NCI-H1436 treated with DMSO at 0.1 percent for 48 hours (cell line): ENCODE measurements at regions not wholly inside any gene's neighbourhood (a gene's known extent, or its start where the extent isn't known, plus 50 kb on each side); places are given as distances from the start of the nearest gene placed in this dataset.
"Not testable (repeated sequence)": the region's sequence is repeated elsewhere in the genome, so short reads cannot be mapped to it uniquely, and the experiment has no call there.

Experiments
- DNase-seq: peaks from one replicate; lab custom pipeline; 2025; lab: John Stamatoyannopoulos, UW

DNA sequence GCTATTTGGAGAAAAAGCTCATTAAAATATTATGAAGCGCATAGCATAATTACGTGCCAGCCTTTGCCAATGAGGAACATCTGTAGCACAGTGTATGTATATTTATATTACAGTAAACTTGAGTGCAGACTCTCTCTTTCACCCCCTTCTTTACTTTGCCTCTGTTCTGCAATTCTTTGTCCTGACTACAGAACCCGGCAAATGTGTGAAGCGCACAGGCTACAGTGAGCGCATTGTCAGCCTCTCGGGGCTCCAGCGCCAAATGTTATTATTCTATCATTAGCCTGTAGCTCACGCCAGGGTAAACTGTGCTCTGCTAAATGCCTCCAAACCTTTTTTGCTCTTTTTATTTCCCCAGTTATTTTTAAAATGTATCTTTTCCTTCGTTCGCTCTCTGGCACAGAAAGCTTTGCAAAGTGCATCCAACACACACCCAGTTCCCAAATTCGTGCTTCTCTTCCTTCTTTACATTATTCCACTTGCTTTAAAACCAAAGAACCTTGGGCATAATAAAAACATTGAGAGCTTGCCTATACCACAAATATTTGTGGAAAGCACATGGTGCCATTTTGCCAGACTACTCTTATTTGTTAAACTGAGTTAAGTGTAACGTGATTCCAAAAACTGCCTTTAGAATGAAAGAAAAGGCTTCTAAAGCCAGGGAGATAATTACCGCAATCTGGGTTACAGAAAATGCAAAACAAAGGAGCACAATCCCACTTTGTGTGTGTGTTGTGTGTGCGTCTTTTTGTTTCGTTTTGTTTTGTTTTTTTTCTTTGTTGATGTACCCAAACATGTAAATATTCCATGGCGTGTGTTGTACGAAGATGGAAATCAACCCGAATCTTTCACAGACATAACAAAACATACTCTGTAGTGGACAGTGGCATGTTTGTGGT, 164.1 kb upstream of the MPDZ start:
- DNase-seq, result no peak

DNA sequence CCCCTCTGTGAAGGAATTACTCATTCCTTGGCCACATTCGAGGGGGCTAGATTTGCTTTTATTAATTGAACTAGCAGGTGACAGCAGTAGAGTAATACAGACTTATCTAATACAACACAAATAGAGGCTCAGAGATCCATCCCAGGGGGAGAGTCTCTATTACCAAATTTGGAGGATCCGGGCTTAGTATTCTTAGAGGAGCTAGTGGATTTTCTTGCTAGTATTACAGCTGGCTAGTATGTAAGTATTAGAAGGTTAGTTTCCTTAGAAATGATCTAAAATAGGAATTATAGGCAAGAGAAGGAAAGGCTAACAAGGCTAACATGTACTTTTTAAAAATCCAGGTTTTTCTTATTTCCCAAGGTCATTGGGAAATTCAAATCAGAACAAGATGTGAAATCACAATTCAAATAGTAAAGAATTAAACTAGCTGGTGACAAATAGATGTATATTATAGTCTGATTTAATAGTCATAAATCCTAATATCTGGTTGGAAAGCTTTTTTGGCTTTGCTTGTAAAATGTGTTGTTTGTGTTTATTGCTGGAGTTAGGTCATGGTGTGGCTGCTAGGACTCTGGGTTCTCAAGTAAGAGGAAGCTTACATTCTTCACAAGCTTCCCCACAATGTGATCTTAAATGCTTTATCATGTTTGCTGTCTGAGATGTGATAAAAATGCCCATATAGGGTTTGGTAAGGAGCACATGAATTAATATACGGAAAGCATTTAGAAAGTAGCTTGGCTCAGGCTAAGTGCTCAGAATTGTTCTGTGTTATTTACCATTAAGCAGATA, 160.4 kb upstream of the MPDZ start:
- no peak for DNase-seq

DNA sequence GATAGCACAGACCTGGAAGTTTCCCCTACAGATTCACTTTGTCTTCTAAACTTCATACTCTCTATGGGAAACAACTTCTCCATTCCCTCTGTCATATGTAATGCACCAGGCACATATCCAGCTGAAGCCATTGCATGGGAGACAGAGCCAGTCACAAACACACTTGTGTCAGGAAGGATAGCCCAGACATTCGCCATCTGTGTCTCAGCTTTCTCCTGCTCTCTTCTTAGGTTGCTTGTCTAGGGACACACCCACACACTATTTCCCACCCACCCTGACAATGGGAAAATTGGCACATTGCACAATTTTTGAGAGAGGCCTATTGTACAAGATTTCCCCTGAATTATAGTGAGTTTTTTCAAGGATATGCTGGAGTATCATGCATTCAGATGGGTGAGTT, 158.4 kb upstream of the MPDZ start:
- no peak for DNase-seq

DNA sequence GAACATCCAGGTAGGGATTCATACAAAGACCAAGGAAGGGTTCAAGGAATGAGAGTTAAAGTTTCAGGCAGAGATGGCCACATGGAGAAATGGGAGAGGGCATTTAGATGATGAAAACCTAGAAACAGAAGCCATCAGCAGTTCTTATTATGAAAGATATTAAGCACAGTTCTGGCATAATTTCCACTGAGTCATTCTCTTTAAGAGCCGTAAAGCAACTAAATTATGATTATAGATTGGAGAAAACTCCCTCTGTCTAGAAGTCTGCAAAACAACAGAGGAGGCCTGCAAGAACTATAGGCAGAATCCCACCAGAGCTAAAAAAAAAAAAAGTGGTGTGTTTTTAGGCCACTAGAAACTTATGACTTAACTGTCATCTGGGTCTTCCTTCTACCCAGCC, 157.1 kb upstream of the MPDZ start:
- no peak for DNase-seq

DNA sequence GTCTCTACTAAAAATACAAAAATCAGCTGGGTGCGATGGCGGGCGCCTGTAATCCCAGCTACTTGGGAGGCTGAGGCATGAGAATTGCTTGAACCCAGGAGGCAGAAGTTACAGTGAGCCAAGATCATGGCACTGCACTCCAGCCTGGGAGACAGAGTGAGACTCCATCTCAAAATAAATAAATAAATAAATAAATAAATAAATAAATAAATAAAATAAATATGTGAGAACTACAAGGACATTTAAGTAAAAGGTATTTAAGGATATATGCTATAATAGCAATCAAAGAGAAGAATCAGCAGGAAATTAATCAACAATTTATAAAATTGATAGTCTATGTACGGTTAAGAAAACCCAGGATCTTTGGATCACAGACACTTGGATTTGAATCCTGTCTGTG, 154.0 kb upstream of the MPDZ start:
- DNase-seq, result not testable (repeated sequence)

DNA sequence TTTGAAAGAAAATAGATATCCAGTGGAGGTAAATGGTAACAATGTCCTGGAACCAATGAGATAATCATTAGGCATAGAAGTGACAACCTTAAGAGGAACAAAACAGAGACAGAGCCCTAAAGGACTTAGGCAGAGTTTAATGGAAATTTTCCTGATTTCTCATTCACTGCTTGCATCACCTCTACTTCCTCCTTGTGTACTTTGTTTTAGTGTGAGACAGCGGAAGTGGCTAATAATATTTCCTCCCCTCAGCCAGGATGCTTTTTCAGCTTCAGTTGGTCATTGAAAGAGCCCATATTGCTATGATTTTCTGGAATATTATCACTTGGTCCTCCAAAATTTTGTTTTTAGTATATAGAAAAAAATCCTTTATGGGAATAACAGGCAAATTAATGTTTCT, 153.4 kb upstream of the MPDZ start:
- no peak for DNase-seq

DNA sequence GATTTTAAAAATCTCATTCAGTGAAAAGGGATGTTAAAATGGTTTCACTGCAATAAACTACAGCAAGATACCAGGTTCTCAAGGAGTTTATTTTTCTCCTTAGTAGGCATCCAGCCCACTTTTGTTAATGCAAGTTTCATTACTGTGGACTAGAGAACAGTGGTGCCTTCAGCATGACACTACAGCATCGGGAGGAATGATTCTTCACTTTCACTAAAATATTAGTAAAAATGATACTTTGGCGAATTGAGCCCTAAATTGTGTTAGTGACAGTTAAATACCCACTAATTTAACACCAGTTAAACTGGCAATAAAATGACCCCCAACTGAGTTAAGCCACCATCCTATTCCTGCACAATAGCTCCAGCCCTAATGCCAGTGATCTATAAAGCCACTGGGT, 152.2 kb upstream of the MPDZ start:
- DNase-seq, result no peak

DNA sequence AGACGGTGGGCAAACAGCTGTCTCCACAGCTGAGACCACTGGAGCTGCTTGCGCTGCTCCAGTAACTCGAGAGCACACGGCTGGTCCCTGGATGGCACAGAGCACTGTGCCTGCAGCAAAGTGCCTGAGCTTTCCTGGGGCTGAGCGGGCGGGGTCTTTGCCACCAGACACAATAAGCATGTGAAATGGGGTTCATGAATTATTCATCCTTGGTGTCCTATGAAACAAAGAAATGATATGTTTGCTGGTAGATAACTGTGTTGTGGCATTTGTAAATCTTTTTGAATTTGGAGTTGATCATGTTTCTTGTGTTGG, 151.7 kb upstream of the MPDZ start:
- DNase-seq, result no peak

DNA sequence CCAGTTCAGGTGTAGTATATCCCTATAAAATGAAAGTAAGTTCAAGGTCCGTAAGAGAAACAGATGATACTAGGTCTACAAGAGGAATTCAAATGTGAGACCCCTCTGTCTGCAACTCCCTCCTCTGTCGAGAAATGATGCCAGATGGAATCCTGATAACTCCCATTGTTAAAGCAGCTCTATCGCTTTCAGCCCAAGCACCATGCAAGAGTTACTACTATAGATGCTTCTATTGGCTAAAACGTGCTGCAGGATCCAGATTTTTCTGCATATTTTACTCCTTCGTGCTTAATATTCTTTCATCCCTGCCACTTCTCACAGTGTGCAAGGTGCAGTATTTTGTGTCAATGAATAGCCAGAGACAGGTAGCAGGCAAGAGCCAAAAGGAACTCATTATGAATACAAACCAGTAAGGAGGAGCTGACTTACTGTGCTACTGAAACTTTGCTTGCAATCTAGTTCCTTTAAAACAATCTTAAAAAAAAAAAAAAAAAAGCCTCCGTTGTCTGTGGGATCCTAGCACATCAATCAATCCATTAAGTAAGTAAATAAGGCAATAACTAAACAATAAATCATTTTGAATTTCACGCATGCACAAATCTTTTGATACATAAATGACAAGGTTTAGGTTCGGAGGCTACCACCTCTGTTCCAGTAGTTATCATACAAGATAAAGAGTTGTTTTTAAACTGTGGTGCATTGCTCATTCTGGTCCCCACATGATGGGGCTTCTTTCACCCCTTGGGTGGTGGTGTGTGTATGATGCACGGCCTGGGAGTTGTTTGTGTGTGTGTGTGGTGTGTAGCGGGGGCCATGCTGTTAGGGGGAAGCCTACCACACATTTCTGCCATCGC, 151.1 kb upstream of the MPDZ start:
- DNase-seq, result no peak

DNA sequence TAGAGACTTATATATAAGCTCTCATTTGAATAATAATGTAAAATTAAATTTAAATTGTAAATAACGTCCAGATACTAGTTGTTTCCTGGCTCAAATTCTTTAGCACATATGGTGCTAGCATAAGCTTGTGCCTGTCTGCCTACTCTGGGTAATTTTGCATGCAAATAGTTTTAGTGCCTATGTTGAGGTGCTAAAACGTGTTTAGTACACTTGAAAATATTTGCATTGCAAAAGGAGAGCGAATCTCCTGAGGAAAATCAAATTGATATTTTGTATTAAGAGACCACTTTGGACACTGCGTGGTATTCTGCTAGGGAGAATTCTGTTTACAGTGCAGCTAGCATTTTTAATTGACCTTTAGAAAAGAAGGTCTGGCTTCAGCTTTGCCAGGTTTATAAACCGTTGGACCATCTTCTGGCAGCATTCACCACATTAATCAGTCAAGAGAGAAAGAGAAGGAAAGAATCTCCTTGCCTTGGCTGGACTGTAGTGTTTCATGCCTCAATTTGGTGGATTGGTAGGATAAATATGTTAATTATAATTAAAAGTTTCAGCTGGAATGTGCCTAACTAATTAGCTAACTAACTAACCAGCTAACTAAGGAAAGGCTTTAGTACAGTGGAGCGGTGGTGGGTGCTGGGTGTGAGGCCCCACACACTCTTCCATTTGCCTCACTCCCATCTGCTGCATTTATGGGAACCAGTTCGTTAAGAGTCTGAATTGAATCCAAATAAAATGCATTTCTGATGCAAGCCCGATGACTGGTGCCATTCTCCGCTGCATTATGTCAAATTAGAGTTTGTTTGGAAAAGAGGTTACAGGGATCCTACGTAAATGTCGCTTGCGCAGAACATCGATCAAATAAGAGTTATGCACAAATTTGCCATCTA, 150.1 kb upstream of the MPDZ start:
- DNase-seq, result no peak

DNA sequence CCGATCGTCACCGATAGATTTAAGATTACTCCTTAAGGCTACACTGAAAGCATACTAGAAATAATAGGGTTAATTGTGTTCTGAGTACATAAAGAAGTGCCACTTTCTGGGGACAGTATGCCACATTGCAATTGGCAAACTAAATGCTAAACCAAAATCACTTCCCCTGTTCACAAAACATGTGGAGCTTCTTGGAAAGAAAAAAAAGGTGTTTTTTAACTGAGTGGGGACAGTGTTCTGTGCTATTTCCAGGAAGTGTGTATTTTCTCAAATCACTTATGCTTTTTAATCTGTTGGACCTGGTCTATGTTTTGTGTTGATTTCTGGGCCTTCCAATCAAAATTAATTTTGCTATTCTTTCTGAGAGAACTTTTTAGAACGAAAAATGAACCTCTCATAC, 149.3 kb upstream of the MPDZ start:
- no peak for DNase-seq

DNA sequence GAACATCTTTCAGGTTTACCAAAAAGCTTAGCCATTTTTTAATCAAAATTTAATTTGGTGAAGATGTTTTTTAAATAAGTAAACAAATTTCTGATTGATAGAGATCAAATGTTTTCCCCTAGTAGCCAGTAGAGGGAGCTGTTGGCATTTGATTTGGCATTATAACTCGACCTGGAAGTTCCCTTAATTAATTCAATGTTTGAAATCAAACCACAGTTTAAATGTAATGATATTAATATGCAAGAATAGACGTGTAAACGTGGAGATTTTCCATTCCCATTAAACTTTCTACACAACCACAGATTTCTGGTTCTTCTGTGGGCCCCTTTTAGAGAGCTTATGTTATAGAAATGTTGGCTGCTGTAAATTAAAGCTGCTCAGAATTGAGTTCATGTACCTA, 148.1 kb upstream of the MPDZ start:
- DNase-seq, result no peak

DNA sequence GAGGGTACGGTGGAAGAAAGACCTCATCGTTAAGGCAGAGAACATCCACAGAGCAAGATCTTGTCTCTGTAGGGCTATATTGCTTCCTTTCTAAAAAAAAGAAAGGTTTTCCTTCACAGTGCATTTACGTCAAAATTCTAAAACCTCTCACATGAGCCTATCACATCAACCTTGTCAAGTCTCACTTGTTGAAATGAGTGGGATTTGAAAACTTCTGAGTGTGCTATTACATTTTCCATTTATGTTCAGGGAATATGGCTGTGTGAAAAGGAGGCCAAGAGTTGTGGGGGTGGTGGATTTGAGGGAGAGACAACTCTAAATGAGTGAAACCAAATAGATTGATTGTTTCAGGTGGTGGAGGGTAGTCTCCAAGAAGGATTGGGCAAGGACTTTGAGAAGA, 147.1 kb upstream of the MPDZ start:
- DNase-seq, result no peak

DNA sequence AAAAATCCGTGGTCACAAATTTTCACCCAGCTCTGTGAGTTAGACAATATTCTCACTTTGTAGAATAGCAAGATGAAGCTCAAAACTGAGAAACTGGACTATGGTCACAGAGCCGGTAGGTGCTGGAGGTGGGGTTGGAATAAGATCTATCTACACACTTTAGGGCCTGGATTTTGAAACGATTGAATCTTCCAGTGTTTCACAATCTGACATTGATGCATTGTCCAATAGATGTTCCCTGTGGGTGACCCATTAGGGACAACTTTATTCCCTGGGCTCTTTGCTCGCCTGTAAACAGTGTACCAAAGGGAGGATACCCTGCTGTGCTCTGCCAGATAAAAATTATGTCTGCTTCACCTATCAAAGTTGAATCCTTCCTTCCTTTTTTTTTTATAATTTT, 145.4 kb upstream of the MPDZ start:
- DNase-seq, result no peak

DNA sequence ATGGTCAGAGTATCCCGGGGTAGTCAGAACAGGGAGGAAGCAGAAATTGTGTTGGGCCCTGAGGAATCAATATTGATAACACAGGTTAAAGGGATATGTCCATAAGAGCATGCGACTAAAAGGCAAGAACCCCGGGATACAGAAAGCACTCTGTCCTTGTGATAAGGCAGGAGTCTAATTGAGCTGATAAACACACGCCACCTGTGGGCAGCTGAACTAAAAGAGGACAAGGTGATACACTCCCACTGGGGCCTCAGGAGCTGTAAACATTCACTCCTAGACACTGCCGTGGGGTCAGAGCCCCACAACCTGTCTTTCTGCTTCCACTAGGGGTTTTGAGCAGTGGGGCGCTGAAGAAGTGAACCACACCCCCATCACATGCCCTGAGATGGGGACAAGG, 144.7 kb upstream of the MPDZ start:
- no peak for DNase-seq

DNA sequence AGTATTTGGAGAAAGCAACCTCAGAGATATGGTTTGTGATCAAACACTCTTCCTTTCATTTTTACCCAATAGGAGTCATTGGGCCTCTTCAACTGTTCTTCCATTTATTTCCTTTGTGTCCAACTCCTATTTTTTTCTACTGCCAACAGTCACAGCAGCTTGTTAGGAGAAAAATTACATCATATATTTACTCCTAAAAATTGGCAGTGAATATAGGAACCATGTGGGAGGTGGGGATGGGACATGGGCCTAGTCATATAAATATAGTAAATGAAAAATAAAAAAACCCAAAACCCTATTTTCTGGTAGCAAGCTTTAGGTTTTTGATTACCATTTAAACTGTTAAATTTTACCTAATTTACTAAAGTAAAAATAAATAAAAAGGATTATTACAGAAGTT, 134.9 kb upstream of the MPDZ start:
- no peak for DNase-seq

DNA sequence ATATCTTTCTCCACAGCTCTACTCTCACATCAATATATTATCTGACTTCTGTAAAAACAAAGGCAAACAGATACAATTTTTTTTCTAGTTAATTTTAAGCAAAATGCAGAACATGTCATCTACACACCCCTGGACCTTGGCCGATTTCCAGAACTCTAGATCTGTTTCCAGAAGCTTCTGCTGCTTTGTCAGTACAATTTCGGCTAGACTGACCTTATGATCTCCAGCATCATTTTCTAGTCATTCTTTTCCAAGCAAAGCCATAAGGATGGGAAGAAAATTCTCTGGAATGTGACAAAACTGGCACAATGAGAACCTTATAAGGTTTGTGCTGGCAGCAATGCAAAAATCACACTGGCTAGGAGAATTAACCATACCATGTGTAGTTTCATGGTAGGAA, 132.8 kb upstream of the MPDZ start:
- DNase-seq, result no peak

DNA sequence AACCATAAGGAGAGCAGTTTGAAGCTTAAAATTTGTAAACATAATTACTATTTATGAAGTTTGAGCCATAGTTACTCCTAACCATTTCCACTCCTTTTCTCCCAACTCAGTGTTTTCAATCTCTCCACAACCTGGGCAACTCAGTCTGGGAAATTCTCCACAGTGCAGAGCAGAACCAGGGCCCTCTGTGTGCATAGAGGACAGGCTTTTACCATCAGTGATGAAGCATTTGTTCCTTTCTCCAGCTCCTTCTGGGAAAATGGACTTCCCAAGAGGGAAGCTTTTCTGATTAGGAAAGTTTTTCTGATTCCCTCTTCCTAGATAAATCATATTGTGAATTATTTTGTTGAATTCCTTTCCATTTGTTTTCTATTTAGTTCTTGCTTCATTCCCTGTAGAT, 132.3 kb upstream of the MPDZ start:
- no peak for DNase-seq

DNA sequence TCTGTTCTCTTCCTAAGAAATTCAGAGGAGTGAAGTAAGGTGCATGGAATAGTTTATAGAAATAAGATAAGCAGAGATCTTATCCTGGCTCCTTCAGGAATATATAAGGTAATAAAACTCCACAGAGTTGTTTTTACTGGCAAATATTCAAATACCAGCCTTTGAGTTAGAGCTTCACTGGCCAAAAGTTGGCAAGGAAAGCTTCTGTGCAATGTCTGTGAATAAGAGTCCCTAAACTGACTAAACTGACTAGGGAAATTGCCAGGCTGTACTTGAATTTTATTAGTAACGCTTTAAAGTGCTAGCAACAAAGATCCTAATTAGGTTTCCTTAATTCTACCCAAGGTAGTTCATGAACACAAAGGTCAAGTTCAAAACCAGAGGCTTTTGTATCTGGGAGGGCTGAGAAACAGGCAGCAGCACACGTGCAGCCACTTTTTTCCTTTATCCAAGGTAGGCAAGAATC, 131.1 kb upstream of the MPDZ start:
- DNase-seq, result no peak

DNA sequence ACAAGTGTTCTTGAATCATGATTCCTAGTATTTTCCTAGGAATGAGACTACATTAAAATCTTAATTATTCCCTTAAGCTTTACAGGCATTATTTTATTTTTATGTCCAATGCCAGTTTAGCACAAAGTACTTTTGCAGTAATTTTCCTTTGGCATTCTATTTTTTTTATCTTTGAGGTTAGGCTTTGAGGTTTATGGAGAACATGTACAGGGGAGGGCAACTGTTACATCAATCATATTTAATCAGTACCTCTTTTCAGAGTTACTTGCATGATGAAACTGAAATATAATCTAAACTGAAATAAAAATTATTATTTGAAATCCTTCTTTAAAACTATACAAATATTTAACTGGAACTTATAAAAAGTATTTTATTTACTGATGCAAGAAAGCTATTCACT, 118.2 kb upstream of the MPDZ start:
- DNase-seq, result no peak

DNA sequence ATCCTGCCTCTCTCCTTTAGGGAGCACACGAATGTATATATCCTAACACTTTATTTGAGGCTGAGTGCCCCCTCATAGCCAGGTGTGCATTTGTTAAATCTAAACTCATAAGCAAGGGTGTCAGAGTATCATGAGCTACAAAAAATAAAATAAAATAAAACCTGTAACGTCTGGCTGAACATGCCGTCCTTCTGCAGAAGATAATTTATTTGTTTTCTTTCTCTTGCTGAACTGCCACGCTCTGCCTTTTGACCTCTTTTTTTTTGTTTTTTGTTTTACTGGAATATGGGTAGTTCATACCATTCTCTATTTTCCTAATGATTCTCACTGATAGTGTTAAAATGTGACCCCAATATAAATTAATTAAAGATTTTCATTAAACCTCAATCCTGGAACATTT, 117.7 kb upstream of the MPDZ start:
- no peak for DNase-seq

DNA sequence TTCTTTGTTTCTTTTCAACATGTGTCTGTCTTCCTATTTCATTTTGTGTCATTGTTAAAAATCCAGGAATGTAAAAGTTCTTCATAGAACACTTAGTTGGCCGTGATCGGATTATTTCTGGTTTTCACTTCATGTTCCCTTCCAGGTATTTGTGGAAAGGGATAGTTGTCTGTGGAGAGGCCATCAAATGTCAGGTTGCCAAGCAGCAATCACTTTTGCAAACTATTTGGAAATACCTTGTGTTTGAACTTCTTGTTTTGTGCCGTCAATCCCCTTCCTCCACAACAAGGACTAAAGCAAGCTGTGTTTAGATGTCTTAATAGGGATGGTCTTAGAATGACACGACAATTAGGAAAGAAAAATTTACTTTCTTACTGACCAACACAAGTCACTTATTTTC, 116.9 kb upstream of the MPDZ start:
- DNase-seq, result no peak
